ENCODE measurements at regions not wholly inside any gene's neighbourhood (a gene's known extent, or its start where the extent isn't known, plus 50 kb on each side); places are given as distances from the start of the nearest gene placed in this dataset.

DNA sequence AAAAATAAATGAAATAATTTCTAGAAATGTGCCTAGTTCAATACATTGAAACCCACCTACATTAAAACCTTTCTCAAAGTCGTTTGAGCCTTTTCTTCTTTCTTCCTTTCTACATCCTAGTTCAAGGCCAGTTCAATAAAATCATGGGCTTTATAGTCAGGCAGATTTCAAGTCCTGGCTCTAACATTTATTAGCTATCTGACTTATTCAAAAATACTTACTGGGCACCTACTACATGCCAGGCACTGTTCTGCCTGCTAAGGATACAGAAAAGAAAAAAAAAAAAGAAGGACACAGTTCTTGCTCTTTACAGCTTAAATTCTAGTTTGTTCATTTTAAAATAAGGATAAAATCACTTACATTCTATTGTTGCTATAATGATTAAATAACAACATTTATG is 134.2 kb upstream of the FGGY start:
- H3K36me3 ChIP-seq = no peaks in the 10 kb centered on the region
- H3K27me3 ChIP-seq (ENCODE audit: insufficient read depth, low read depth, severe bottlenecking) = no peaks in the 10 kb centered on the region
- DNase-seq = no peak
- no peak overlapping the region for H3K27ac ChIP-seq
- no peak for TF ChIP-seq CTCF (IDR thresholded peaks at IDR 0.05; ENCODE audit: low read depth, low read length)
- H3K9me3 ChIP-seq (ENCODE audit: severe bottlenecking) = peaks cover 7% of the 10 kb centered on the region
- no peak overlapping the region for H3K4me3 ChIP-seq (ENCODE audit: low read depth, low read length)

GRCh38 chr1:59163268-59164092 is 133.4 kb upstream of the FGGY start:
- H3K4me3 ChIP-seq (ENCODE audit: low read depth, low read length) = no peak overlapping the region
- no peaks in the 10 kb centered on the region for H3K36me3 ChIP-seq
- peak; percentile 9 for DNase-seq
- no peak for TF ChIP-seq CTCF (IDR thresholded peaks at IDR 0.05; ENCODE audit: low read depth, low read length)
- H3K27me3 ChIP-seq (ENCODE audit: insufficient read depth, low read depth, severe bottlenecking) = no peaks in the 10 kb centered on the region
- peaks cover 7% of the 10 kb centered on the region for H3K9me3 ChIP-seq (ENCODE audit: severe bottlenecking)
- 0 out of 2 replicates have a peak overlapping the region, but pooled peaks have one; percentile 22 for H3K27ac ChIP-seq

DNA sequence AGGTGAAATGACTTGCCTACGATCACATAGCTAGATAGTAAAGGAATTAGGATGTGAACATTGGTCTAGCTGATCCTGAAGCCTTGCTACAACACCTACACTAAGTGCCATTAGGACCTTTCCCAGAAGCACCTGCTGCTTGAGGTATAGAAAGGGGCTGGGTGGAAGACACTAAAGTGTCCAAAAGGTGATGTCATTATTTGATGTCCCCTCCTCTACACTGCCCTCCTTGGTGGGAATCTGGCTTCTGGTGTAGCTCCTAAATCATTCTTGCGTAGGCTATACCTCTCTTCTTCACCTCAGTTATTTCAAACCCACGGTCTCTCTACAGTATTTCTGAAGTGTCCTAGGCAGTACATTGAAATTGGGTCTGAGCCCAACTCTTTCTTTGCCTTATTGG is 132.5 kb upstream of the FGGY start:
- DNase-seq = no peak
- Histone ChIP-seq H3K4me3 (ENCODE audit: low read depth, low read length) (no peak overlapping the region), H3K27ac (no peak overlapping the region), H3K36me3 (no peaks in the 10 kb centered on the region), H3K27me3 (ENCODE audit: insufficient read depth, low read depth, severe bottlenecking) (no peaks in the 10 kb centered on the region), H3K9me3 (ENCODE audit: severe bottlenecking) (peaks cover 4% of the 10 kb centered on the region)
- TF ChIP-seq CTCF (IDR thresholded peaks at IDR 0.05; ENCODE audit: low read depth, low read length) = no peak

GRCh38 chr1:59165353-59165752 is 131.5 kb upstream of the FGGY start:
- TF ChIP-seq CTCF (IDR thresholded peaks at IDR 0.05; ENCODE audit: low read depth, low read length) = no peak
- no peak for DNase-seq
- no peak overlapping the region for H3K27ac ChIP-seq

GRCh38 chr1:59169703-59170102 is 127.2 kb upstream of the FGGY start:
- Histone ChIP-seq H3K27ac (no peak overlapping the region), H3K36me3 (no peaks in the 10 kb centered on the region), H3K27me3 (ENCODE audit: insufficient read depth, low read depth, severe bottlenecking) (no peaks in the 10 kb centered on the region), H3K4me3 (ENCODE audit: low read depth, low read length) (no peak overlapping the region), H3K9me3 (ENCODE audit: severe bottlenecking) (no peaks in the 10 kb centered on the region)
- DNase-seq = no peak
- no peak for TF ChIP-seq CTCF (IDR thresholded peaks at IDR 0.05; ENCODE audit: low read depth, low read length)

More at GRCh38 chr1:59165353-59165752, 131.5 kb upstream of the FGGY start:
- H3K4me3 ChIP-seq (ENCODE audit: low read depth, low read length) = no peak overlapping the region
- H3K9me3 ChIP-seq (ENCODE audit: severe bottlenecking) = no peaks in the 10 kb centered on the region
- no peaks in the 10 kb centered on the region for H3K27me3 ChIP-seq (ENCODE audit: insufficient read depth, low read depth, severe bottlenecking)
- no peaks in the 10 kb centered on the region for H3K36me3 ChIP-seq

GRCh38 chr1:59170659-59171058 is 126.2 kb upstream of the FGGY start:
- no peaks in the 10 kb centered on the region for H3K9me3 ChIP-seq (ENCODE audit: severe bottlenecking)
- H3K4me3 ChIP-seq (ENCODE audit: low read depth, low read length) = no peak overlapping the region
- no peaks in the 10 kb centered on the region for H3K36me3 ChIP-seq
- no peak for DNase-seq
- no peak for TF ChIP-seq CTCF (IDR thresholded peaks at IDR 0.05; ENCODE audit: low read depth, low read length)
- no peaks in the 10 kb centered on the region for H3K27me3 ChIP-seq (ENCODE audit: insufficient read depth, low read depth, severe bottlenecking)
- no peak overlapping the region for H3K27ac ChIP-seq
